GM21526 (cell line): ENCODE measurements at regions not wholly inside any gene's neighbourhood (a gene's known extent, or its start where the extent isn't known, plus 50 kb on each side); places are given as distances from the start of the nearest gene placed in this dataset.

Experiments
- ATAC-seq: cut with Tn5 transposase; IDR thresholded peaks from one replicate; pipeline ENCODE4 v1.9.1; 2021; ENCODE audit warnings: moderate library complexity; ENCODE audit not compliant: unreplicated experiment, low FRiP score

DNA sequence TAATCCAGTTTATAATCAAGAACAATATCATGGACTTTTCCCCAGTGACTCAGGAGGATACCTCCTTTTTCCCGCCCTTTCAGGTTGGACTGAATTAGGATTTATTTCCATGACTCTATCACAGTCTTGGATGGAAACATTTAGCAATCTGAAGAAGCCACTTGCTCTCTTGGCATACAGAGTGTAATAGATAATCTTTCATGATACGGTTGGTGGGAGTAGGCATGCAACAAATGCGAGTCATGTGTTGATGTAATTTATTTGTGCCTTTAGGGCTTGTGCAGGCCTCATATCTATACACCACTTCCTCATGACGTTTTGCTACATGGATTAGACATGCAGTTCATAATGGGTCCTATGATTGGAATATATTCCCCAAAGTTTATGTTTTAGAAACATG is 54.2 kb upstream of the MCTP2 start:
- ATAC-seq, result no peak

DNA sequence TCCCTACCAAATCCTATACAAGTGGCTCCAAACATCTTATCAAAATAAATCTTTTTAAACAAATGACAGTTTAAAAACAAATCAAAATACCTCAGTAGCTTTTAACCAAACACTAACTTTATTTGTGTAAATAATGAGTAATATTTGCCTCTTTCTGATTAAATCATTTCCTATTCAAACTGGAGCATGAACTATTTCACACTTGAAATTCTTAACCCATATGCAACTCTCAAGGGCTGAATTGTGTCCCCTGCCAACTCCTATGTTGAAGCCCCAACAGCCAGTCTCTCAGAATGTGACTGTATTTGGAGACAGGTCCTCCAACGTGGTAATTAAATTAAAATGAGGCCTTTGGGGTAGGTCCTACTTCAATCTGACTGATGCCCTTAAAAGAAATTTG is 55.9 kb upstream of the MCTP2 start:
- ATAC-seq, result no peak

DNA sequence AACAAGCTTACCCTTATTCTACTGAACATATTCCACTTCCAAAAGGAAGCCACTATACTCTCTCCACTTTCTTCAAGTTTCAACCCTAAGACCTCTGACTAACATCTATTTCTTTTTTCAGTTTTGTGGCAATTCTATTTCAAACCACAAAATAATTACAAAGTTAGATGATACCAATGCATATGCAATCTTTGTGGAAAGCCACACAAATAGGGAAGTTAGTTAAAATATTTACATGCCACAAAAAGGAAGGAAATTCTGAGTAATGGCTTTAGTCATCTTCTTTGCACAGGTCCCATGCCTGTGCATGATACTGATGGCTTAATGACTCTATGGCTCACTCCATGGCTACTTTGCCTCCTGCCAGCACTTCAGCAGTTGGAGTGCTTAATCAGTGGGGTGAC is 57.0 kb upstream of the MCTP2 start:
- peak; percentile 58 for ATAC-seq

DNA sequence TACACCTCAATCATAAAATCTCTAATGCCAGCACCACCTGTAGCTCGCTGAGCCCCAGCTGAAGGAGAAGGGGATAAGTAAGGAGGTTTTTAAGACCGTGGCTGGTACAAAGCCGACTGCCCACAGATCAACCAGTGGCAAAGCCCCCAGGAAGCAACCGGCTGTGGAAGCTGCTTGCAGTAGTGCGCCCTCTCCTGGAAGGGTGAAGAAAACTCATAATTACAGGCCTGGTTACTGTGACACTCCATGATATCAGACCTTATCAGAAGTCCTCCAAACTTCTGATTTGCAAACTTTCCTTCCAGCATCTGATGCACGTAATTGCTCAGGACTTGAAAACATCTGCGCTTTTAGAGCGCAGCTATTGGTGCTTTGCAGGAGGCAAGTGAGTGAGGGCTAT is 63.1 kb upstream of the MCTP2 start:
- ATAC-seq, result no peak

DNA sequence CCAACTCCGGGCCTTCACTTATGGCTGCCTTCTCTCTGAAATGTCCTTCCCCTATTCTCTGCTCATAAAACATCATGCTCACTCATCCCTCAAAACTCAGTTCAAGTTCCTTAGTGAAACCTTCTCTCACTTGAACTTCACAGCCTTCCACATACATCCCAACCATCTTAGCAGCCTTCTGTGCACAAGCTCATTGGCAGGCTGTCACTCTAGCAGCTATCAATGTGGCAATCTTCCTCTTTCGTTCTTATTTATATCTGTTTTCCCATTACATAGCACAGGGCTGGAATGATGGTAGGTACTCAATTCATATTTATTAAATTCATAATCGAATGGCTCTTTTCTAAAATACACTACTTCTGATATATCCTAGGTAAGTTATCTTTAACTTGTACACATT is 66.4 kb upstream of the MCTP2 start:
- ATAC-seq, result no peak

DNA sequence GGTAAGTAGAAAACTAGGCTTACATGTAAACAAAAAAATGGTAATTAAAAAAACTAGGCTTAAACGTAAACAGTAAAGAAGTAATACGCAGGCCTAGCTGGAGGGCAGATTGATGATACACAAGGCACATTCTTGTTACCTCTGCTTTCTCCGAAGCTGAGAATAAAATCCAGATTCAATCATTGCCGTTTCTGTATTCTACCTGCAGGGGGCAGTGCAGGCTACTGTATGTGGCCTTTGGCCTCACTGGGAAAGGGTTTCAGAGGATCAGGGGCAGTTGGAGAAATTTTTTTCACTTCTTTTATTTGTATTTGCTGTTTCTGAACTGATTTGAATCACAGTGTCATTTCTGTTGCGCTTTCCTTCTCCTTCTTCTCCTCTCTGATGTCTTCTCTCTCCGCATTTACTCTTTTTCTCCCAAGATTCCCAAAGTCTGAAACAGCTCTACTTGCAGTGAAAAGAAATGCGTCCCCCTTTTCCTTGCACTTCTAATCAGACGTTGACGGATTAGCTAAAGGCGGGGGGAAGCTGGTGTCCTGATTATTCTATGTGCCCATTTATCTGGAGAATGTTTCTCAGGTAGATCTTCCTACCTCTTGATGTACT is 67.1 kb upstream of the MCTP2 start:
- ATAC-seq, result peak; percentile 60

DNA sequence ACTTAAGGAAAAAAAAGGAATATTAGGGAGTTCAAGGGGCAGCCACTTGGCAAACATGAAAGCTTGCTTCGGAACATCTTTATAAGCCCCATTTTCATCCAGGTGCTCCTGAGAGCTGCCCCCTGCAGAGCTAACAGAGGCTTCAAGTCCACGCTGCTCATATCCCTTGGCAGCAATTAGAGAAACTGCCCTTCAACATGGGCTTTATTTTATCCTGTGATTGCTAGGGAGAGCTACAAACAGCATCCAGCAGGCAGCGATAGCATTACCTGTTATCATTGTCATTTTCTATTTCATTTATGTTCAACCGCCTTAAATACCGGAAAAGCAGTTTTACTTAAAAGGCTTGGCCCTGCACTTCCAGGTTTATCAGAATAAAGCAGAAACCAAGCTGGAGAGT is 68.4 kb upstream of the MCTP2 start:
- ATAC-seq, result no peak

DNA sequence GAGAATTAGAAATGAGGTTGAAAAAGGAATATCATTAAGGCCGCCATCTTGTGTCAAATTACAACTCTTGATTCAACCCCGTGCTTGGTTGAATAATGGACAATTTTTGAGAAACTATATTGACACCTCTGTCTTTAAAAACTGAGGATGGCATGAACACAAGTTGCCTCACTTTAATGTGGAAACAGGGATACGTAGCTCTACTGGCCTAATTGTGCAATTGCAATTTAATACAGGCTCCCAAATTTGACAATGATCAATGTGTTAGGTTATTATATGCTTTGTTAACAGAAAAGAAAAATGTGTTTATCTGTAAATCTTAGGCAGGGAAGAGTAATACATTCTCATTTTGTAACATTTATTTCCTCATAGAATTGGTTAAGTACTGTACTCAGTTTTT is 77.1 kb upstream of the MCTP2 start:
- ATAC-seq, result no peak

DNA sequence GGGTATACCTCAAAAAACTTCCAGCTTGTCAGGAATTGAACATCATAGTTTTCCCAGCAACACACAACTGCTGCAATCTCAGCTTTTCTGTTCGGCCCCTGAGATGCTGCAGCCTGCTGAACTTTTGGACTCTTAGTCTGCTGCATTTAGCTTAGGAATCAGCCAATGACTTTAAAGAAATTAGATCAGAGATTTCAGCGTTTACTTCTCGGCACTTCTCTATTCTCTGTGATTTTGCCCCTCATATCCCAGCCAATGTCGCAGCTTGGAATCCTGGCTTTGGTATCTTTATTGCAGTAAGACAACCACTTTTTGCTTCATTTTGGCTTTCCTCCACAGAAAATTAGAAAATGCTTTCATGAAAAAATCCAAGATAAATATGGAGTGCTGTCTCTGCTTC is 86.3 kb upstream of the MCTP2 start:
- no peak for ATAC-seq

DNA sequence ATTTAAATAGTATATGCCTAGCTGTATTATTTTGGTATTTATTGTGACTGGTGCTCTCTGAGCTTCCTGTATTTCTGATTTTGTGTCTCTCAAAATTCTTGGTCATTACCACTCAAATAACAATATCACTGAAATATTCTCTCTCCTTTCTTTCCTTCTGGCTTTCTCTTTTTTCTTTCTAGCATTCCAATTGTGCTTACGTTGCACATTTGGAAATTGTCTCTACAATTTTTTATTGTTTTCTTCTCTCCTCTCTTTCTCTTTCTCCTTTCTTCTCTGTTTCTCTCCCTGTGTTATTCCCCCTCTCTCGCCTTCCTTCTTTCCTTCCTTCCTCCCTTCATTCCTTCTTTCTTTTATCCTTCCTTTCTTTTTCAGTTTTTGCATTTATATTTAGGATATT is 89.6 kb upstream of the MCTP2 start:
- ATAC-seq, result no peak

DNA sequence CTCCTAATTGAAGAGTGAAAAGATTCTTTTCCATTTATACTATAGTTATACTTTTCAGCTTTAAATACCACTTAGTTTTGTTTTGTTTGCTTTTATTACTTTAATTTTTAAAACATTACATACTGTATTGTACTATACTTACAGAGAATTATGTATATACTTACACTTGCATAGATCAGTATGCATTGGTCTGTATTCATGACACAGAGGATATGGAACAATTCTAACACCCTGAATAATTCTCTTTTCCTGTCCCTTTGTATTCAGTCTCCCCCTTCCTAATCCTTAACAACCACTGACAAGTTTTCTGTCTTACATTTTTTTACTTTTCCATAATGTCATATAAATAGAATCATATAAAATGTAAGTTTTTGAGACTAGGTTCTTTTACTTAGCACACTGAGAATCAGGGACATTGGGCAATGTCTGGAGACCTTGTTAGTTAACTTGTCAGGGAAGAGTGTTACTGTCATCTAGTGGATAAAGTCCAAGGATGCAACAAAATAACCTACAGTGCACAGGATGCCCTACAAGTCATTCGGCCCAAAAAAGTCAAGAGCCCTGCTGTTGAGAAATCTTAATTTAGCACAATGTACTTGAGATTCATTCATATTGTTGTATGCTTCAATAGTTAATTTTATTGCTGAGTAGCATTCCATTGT is 95.7 kb upstream of the MCTP2 start:
- no peak for ATAC-seq

DNA sequence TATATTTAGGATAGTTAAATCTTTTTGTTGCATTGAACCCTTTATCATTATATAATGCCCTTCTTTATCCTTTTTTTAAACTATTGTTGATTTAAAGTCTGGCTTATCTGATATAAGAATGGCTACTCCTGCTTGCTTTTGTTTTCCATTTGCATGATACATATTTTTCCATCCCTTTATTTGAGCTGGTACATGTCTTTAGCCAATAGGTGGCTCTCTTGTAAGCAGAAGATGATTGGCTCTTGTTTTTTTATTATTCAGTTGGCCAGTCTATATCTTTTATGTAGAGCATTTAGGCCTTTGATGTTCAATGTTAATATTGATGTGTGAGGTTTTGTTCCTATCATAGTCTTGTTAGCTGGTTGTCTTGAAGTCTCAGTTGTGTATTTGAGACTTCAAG is 99.5 kb upstream of the MCTP2 start:
- no peak for ATAC-seq

DNA sequence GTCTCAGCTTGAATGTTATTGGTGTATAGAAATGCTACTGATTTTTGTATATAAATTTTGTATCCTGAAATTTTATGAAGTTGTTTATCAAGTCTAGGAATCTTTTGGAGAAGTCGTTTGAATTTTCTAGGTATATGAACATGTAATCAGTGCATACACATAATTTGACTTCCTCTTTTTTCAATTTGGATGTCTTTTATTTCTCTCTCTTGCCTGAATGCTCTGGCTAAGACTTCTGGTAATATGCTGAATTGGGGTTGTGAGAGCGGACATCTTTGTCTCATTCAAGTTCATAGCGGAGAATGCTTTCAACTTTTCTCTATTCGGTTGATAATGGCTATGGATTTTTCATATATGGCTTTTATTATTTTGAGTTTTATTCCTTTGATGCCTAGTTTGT is 100.9 kb upstream of the MCTP2 start:
- no peak for ATAC-seq

DNA sequence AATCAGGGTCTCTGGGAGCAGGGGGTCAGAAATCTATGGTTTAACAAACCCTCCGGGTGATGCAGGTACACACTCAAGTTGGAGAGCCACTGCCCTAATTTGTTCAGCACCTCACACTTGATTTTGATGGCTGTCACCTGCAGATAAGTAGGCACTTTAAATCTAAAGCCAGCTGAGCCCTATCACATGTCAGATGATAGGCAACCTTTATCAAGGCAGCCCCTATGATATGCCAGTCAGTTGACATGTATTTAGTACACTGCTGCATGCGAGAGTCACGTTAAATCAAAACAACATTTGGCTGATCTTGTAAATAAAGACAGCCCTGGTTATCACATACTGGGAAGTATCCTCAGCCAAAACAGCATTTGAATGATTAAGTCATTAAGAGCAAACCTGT is 104.4 kb upstream of the MCTP2 start:
- no peak for ATAC-seq

DNA sequence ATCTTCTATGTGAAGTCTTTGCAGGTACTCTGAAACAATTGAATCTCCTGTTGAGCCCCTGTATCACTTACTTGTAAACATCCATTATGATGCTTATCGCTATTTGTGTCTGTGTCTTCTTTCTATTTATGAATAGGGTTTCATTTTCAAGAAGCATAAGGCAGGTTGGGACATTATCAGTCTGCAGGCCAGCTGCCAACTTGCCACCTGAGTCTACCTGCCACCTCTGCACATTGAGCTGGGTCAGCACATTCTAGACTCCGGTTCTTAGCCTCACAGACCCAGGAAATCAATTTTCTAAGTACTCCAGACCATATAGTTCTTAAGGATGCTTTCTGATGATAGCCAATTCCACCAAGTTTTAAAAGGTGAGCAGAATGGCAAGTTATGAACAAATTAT is 105.7 kb upstream of the MCTP2 start:
- no peak for ATAC-seq

DNA sequence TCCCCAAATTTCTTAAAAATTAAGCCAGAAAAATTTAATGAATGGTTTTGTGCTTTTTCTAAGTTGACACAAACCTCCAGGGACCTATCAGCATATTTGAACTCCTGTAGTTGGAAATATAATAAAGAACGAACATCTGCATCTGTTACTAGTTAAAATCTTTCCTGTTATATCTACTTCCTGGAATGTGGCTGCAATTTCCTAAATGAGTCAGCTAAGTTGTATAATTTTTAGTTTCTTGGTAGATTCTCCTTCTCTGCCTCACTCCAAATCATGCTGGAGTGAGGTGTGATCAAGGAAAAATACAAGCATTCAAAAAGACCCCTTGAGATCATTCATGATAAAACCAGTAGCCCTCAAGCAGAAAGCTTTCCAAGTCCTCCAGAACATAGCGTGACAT is 106.2 kb upstream of the MCTP2 start:
- ATAC-seq, result no peak

DNA sequence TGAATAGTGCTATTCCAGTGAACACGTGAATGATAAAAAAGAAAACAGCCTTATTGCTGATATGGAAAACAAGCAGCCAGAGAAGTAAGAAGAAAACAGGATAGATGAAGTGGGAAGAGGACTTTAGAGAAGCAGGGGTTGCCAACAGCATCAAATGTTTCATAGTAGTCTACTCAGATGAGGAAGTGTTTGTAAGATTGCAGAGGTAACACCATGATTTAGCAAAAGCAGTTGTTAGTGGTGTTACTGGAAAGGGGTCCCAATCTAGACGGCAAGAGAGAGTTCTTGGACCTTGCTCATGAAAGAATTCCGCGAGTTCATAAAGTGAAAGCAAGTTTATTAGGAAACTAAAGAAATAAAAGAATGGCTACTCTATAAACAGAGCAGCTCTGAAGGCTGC is 108.8 kb upstream of the MCTP2 start:
- no peak for ATAC-seq

DNA sequence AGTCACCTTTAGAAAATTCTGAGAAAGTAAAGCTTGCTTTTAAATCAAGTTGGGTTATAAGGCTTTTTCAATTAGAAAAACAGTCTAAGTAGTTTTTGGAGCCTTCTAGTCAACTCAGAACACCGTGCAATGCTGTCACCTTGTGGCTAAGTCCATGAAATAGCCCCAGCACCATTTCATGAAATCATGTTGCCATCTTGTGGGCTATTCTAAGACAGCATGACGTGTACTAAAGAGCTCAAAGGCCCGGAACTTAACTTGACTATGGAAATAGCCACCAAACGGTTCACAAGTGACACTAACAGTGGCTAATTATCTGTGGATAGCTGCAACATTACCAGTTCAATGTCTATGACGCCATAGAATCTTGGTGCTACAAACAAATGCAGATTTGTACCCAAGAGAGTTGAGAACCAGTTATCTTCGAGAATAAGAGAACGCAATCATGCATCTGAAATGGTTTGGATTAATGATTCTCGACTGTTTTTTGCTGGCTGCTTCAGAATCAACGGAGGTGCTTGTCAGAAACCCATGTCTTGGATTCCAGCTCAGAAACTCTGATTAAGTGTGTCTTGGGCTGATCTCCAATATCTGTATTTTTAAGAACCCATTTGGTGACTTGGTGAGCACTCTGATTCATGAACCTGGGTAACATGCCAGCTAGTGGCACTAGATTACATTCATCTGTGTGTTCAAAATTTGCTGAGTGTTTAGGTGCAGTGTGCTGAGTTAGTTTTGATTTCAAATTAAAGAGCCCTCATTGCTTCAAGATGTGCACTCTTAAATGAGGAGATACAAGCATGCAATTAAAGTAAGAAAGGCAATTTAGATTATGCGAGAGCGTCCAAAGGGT is 111.2 kb upstream of the MCTP2 start:
- ATAC-seq, result peak; percentile 100

DNA sequence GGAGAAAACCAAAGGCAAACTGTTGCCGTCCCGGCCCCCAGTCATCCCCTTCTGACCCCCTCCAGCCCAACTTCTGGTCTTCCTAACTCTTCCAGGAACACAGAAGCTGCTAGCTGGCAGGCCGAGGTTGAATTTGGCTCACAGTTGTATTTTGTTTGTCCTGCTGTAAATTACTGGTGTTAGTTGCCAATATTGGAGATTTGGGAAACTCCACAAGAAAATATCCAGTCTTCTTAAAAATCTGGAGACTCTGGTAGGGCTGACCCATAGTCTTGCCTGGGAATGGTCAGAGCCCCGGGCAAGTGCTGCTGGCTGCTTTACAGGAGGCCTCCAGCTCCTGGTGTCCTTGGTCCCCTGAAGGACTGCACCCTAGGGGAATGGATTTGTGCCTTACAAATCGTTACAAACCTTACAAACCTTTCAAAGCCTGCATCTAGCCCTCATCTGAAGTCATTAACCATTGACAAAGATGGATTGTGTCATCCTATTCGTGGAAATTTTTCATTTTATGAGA is 112.0 kb upstream of the MCTP2 start:
- no peak for ATAC-seq

DNA sequence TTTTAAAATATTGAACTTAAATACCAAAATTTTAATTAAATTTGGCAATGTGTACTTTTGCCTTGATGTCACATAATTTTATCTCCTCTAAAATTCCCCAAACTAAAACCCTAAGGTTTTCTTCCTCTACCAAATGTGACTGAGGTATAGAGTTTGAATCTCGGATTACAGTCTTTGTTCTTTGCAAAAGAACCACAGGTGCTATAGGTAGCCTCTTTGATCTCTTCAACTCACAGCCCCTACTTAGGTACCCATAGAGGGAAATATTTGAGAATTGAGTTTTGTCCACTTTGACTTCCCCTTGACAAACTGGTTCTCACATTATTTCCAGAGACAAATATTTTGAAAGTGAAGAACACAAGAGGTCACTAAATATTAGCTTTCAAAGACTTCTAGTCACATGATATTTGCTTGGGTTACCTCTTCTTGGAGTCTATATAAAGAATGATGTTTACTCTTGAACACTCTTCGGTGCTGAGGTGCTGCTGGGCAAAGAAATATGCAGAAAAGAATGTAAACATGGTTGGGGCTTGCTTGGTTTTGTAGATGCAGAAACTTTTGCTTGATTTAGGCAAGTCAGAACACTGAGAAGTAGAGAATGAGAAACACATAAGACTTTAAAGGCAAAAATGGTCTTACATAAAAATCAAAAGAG is 120.8 kb upstream of the MCTP2 start:
- no peak for ATAC-seq

DNA sequence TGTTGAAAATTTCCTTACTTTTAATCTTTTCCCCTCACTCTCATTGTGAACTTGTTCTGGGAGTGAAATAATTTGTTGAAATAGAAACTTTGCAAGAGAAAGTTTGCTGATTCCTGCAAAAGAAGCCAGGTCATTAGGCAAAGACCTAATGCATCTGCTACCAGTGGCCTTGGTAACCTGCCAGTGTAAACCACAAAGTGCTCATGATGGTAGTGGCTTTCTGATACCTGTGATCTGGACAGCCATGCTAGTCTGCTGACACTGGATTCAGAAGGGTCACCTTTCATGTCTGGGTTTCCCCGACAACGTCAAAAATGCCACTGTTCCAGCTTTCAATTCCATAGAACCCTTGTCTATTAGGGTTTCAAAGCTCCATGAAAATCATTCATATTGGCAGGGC is 123.7 kb upstream of the MCTP2 start:
- ATAC-seq, result no peak
